SK-N-MC (cell line): ENCODE measurements at regions not wholly inside any gene's neighbourhood (a gene's known extent, or its start where the extent isn't known, plus 50 kb on each side); places are given as distances from the start of the nearest gene placed in this dataset.

Experiments used
- EZH2 ChIP-seq: fragments of 200-600 bp; sonication (generic); IDR thresholded peaks from one replicate; pipeline ENCODE4 v1.6.1; 2017; ENCODE audit warnings: antibody characterized with exemption
- FOXP2 ChIP-seq: optimal IDR thresholded peaks from 2 replicates; pipeline ENCODE3; 2011; ENCODE audit warnings: mild to moderate bottlenecking, moderate library complexity; ENCODE audit not compliant: insufficient read depth; ENCODE audit errors: extremely low read length, control extremely low read depth
- POLR2AphosphoS5 ChIP-seq: IDR thresholded peaks from 2 replicates; pipeline ENCODE4 v1.6.1; 2012; ENCODE audit warnings: mild to moderate bottlenecking, low read depth, low read length, borderline replicate concordance

DNA sequence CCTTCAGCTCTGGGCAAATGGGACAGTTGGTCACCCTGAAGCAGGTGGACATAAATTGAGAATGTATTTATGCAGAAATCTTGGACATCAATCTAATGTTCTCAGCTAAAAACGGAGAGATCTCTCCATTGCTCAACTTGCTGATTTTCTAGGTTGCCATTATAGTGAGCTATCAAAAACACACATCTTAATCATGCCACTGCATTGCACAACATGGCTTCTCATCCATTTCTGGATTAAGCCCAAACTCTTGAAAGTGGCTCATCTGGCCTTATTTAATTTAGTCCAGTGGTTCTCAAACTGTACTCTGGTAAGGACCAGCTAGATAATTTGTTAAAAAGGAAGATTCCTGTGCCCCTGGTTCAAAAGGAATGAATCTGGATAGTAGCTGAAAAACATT is 324.9 kb upstream of the CITED2 start:
- TF ChIP-seq FOXP2: no peak
- no peak for TF ChIP-seq POLR2AphosphoS5
- TF ChIP-seq EZH2: no peak
